ENCODE measurements at regions not wholly inside any gene's neighbourhood (a gene's known extent, or its start where the extent isn't known, plus 50 kb on each side); places are given as distances from the start of the nearest gene placed in this dataset.

DNA sequence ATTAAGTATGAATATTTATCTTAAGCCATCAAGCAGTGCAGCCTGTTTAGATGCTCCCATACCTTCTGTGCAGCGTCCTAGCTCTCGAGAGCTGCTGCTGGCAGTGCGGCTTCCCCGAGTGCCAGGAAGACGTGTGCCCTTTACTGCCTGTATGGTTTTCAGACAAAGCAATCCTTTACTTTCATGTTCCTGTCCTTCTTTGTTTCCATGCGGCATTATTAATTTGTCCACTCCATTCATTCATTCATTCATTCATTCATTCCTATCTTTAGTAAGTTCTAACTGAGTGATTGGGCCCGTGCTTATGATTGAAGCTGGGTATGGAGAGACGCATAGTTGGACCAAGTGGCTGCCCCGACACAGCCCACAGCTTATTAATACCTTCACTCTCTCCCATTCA, 446.6 kb upstream of the HNRNPA3 start:
- TF ChIP-seq ZNF8 (CRISPR knock-in tag; IDR thresholded peaks at IDR 0.05), result no peak
- TF ChIP-seq, protein P1, sequence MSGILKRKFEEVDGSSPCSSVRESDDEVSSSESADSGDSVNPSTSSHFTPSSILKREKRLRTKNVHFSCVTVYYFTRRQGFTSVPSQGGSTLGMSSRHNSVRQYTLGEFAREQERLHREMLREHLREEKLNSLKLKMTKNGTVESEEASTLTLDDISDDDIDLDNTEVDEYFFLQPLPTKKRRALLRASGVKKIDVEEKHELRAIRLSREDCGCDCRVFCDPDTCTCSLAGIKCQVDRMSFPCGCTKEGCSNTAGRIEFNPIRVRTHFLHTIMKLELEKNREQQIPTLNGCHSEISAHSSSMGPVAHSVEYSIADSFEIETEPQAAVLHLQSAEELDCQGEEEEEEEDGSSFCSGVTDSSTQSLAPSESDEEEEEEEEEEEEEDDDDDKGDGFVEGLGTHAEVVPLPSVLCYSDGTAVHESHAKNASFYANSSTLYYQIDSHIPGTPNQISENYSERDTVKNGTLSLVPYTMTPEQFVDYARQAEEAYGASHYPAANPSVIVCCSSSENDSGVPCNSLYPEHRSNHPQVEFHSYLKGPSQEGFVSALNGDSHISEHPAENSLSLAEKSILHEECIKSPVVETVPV (CRISPR knock-in tag; IDR thresholded peaks at IDR 0.05), result no peak
- TF ChIP-seq ESRRG (CRISPR knock-in tag; IDR thresholded peaks at IDR 0.05), result no peak
- TF ChIP-seq GLIS3 (CRISPR knock-in tag; IDR thresholded peaks at IDR 0.05), result no peak
- TF ChIP-seq, protein P2, sequence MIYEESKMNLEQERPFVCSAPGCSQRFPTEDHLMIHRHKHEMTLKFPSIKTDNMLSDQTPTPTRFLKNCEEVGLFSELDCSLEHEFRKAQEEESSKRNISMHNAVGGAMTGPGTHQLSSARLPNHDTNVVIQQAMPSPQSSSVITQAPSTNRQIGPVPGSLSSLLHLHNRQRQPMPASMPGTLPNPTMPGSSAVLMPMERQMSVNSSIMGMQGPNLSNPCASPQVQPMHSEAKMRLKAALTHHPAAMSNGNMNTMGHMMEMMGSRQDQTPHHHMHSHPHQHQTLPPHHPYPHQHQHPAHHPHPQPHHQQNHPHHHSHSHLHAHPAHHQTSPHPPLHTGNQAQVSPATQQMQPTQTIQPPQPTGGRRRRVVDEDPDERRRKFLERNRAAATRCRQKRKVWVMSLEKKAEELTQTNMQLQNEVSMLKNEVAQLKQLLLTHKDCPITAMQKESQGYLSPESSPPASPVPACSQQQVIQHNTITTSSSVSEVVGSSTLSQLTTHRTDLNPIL (CRISPR knock-in tag; IDR thresholded peaks at IDR 0.05; ENCODE audit: low read depth), result no peak
- TF ChIP-seq, protein P3, sequence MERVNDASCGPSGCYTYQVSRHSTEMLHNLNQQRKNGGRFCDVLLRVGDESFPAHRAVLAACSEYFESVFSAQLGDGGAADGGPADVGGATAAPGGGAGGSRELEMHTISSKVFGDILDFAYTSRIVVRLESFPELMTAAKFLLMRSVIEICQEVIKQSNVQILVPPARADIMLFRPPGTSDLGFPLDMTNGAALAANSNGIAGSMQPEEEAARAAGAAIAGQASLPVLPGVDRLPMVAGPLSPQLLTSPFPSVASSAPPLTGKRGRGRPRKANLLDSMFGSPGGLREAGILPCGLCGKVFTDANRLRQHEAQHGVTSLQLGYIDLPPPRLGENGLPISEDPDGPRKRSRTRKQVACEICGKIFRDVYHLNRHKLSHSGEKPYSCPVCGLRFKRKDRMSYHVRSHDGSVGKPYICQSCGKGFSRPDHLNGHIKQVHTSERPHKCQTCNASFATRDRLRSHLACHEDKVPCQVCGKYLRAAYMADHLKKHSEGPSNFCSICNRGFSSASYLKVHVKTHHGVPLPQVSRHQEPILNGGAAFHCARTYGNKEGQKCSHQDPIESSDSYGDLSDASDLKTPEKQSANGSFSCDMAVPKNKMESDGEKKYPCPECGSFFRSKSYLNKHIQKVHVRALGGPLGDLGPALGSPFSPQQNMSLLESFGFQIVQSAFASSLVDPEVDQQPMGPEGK (CRISPR knock-in tag; IDR thresholded peaks at IDR 0.05; ENCODE audit: borderline replicate concordance), result no peak
- TF ChIP-seq TOX (CRISPR knock-in tag; IDR thresholded peaks at IDR 0.05; ENCODE audit: borderline replicate concordance), result no peak
- TF ChIP-seq RARB (CRISPR knock-in tag; IDR thresholded peaks at IDR 0.05), result no peak
- TF ChIP-seq, protein P4, sequence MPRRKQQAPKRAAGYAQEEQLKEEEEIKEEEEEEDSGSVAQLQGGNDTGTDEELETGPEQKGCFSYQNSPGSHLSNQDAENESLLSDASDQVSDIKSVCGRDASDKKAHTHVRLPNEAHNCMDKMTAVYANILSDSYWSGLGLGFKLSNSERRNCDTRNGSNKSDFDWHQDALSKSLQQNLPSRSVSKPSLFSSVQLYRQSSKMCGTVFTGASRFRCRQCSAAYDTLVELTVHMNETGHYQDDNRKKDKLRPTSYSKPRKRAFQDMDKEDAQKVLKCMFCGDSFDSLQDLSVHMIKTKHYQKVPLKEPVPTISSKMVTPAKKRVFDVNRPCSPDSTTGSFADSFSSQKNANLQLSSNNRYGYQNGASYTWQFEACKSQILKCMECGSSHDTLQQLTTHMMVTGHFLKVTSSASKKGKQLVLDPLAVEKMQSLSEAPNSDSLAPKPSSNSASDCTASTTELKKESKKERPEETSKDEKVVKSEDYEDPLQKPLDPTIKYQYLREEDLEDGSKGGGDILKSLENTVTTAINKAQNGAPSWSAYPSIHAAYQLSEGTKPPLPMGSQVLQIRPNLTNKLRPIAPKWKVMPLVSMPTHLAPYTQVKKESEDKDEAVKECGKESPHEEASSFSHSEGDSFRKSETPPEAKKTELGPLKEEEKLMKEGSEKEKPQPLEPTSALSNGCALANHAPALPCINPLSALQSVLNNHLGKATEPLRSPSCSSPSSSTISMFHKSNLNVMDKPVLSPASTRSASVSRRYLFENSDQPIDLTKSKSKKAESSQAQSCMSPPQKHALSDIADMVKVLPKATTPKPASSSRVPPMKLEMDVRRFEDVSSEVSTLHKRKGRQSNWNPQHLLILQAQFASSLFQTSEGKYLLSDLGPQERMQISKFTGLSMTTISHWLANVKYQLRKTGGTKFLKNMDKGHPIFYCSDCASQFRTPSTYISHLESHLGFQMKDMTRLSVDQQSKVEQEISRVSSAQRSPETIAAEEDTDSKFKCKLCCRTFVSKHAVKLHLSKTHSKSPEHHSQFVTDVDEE (CRISPR knock-in tag; IDR thresholded peaks at IDR 0.05), result no peak
- TF ChIP-seq ARNTL (CRISPR knock-in tag; IDR thresholded peaks at IDR 0.05; ENCODE audit: borderline replicate concordance, low read depth), result no peak
- TF ChIP-seq ZFP3 (CRISPR knock-in tag; IDR thresholded peaks at IDR 0.05), result no peak
- no peak for TF ChIP-seq ZNF565 (CRISPR knock-in tag; conservative IDR thresholded peaks at IDR 0.05; ENCODE audit: low read depth)
- TF ChIP-seq ZC3H10 (CRISPR knock-in tag; IDR thresholded peaks at IDR 0.05), result no peak
- no peak for TF ChIP-seq SNAI2 (CRISPR knock-in tag; IDR thresholded peaks at IDR 0.05)
- ATAC-seq, result no peak

DNA sequence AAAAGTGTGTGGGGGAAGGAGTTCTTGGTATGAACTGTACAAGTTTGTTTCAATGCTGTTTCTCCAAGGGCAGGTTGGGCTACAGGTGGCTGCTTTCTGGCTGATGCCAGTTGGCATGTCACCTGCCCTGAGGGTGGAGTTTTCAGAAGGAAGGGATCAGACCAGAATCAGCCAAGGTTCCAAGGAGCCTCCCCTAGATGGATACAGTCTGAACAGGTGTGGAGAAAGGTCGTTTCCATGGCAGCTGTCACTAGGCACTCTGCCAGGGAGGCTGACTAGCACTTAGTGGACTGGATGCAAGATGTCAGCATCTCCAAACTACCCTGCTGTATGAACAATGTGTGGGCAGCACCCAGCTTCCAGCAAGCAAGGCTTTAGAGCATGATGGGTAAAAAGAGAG, 444.4 kb upstream of the HNRNPA3 start:
- TF ChIP-seq, protein P5, sequence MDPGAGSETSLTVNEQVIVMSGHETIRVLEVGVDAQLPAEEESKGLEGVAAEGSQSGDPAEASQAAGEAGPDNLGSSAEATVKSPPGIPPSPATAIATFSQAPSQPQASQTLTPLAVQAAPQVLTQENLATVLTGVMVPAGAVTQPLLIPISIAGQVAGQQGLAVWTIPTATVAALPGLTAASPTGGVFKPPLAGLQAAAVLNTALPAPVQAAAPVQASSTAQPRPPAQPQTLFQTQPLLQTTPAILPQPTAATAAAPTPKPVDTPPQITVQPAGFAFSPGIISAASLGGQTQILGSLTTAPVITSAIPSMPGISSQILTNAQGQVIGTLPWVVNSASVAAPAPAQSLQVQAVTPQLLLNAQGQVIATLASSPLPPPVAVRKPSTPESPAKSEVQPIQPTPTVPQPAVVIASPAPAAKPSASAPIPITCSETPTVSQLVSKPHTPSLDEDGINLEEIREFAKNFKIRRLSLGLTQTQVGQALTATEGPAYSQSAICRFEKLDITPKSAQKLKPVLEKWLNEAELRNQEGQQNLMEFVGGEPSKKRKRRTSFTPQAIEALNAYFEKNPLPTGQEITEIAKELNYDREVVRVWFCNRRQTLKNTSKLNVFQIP (CRISPR knock-in tag; IDR thresholded peaks at IDR 0.05; ENCODE audit: borderline replicate concordance, low read depth), result no peak
- TF ChIP-seq ZFP30 (CRISPR knock-in tag; IDR thresholded peaks at IDR 0.05), result no peak
- TF ChIP-seq SNAI2 (CRISPR knock-in tag; IDR thresholded peaks at IDR 0.05), result no peak
- TF ChIP-seq TOX (CRISPR knock-in tag; IDR thresholded peaks at IDR 0.05; ENCODE audit: borderline replicate concordance), result no peak
- TF ChIP-seq, protein P2 (CRISPR knock-in tag; IDR thresholded peaks at IDR 0.05; ENCODE audit: low read depth), result no peak
- TF ChIP-seq, protein P1 (CRISPR knock-in tag; IDR thresholded peaks at IDR 0.05), result no peak
- no peak for TF ChIP-seq ARNTL (CRISPR knock-in tag; IDR thresholded peaks at IDR 0.05; ENCODE audit: borderline replicate concordance, low read depth)
- TF ChIP-seq BACH2 (CRISPR knock-in tag; IDR thresholded peaks at IDR 0.05; ENCODE audit: borderline replicate concordance), result no peak
- TF ChIP-seq, protein P3 (CRISPR knock-in tag; IDR thresholded peaks at IDR 0.05; ENCODE audit: borderline replicate concordance), result no peak
- no peak for TF ChIP-seq TCF4 (CRISPR knock-in tag; IDR thresholded peaks at IDR 0.05; ENCODE audit: borderline replicate concordance)
- TF ChIP-seq ZNF565 (CRISPR knock-in tag; conservative IDR thresholded peaks at IDR 0.05; ENCODE audit: low read depth), result no peak
- no peak for TF ChIP-seq ESRRG (CRISPR knock-in tag; IDR thresholded peaks at IDR 0.05)
- TF ChIP-seq ZFP3 (CRISPR knock-in tag; IDR thresholded peaks at IDR 0.05), result no peak
- no peak for TF ChIP-seq OSR1 (CRISPR knock-in tag; IDR thresholded peaks at IDR 0.05)
- no peak for TF ChIP-seq ZC3H10 (CRISPR knock-in tag; IDR thresholded peaks at IDR 0.05)
- no peak for TF ChIP-seq CSDC2 (CRISPR knock-in tag; IDR thresholded peaks at IDR 0.05)
- no peak for TF ChIP-seq ISL1 (CRISPR knock-in tag; IDR thresholded peaks at IDR 0.05)
- TF ChIP-seq, protein P4 (CRISPR knock-in tag; IDR thresholded peaks at IDR 0.05), result no peak

More for the DNA sequence above, 444.4 kb upstream of the HNRNPA3 start:
- no peak for ATAC-seq
